ENCODE measurements at regions not wholly inside any gene's neighbourhood (a gene's known extent, or its start where the extent isn't known, plus 50 kb on each side); places are given as distances from the start of the nearest gene placed in this dataset.

DNA sequence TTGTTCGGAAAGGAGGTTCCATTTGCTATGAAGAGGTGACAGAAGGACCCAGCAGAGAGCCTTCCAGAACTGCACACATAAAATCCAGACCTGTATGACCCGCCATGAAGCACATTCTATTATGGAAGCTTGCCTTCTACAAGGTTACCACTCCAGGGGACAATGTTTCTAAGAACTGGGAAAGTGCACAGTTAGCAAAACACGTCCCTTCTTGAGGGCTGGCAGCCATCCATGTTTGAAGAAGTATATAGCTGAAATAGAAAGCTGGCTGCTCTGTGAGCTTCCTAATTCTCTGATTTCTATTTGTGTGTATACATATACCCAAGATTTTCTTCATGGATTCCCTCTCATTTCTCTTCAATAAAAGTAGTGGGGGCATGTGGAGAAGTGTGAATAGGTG is 74.6 kb downstream of the CNTN3 start:
- TF ChIP-seq, protein P1, sequence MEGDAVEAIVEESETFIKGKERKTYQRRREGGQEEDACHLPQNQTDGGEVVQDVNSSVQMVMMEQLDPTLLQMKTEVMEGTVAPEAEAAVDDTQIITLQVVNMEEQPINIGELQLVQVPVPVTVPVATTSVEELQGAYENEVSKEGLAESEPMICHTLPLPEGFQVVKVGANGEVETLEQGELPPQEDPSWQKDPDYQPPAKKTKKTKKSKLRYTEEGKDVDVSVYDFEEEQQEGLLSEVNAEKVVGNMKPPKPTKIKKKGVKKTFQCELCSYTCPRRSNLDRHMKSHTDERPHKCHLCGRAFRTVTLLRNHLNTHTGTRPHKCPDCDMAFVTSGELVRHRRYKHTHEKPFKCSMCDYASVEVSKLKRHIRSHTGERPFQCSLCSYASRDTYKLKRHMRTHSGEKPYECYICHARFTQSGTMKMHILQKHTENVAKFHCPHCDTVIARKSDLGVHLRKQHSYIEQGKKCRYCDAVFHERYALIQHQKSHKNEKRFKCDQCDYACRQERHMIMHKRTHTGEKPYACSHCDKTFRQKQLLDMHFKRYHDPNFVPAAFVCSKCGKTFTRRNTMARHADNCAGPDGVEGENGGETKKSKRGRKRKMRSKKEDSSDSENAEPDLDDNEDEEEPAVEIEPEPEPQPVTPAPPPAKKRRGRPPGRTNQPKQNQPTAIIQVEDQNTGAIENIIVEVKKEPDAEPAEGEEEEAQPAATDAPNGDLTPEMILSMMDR (conservative IDR thresholded peaks at IDR 0.05), result no peak
- no peak for TF ChIP-seq ZFX (IDR thresholded peaks at IDR 0.05)

All from C4-2B (cell line).